Vagina (tissue), 2 donors: ENCODE measurements at regions not wholly inside any gene's neighbourhood (a gene's known extent, or its start where the extent isn't known, plus 50 kb on each side); places are given as distances from the start of the nearest gene placed in this dataset.

ENCODE experiments used
- POLR2A ChIP-seq, 2 donors: fragments of 450-650 bp; IDR thresholded peaks; one replicate each; pipeline ENCODE4 v1.6.1; 2017; ENCODE audit warnings: antibody characterized with exemption in 2 of 2, mild to moderate bottlenecking in 2 of 2, moderate library complexity in 2 of 2
- POLR2AphosphoS5 ChIP-seq, 2 donors: sonication (generic); formaldehyde crosslinking; IDR thresholded peaks; one replicate each; pipeline ENCODE4 v1.9.0; 2017; ENCODE audit warnings: antibody characterized with exemption in 2 of 2, mild to moderate bottlenecking in 2 of 2, low read depth in 1 of 2; ENCODE audit not compliant: insufficient read depth in 1 of 2
- TF ChIP-seq, protein P1 (sequence below), 3 experiments: fragments of 450-650 bp in 2 of 3; fragments of 200-600 bp in 1 of 3; sonication (generic) in 1 of 3; IDR thresholded peaks; one replicate each; pipeline ENCODE4 v1.5.1; 2017 to 2019; ENCODE audit warnings: antibody characterized with exemption in 3 of 3, mild to moderate bottlenecking in 2 of 3, moderate library complexity in 2 of 3

DNA sequence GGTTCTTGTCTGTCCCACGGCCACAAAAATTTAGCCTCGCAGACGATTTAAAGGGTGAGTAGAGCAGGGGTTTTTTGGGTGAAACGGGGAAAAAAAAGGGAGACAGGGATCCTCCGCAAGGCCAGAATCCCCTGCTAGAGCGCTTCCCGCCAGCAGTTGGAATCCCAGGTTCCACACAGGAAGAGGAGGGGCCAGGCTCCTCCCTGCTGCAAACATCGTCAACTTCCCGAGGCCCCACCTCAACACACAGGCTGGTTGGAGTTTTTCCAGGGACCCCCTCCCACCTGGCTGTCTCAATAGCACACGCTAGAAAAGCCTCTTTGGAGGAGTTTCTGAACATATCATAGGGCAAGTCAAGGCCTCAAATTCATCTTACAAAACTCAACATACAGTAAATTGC, 112.7 kb downstream of the MTERF1 start:
- TF ChIP-seq, protein P1, sequence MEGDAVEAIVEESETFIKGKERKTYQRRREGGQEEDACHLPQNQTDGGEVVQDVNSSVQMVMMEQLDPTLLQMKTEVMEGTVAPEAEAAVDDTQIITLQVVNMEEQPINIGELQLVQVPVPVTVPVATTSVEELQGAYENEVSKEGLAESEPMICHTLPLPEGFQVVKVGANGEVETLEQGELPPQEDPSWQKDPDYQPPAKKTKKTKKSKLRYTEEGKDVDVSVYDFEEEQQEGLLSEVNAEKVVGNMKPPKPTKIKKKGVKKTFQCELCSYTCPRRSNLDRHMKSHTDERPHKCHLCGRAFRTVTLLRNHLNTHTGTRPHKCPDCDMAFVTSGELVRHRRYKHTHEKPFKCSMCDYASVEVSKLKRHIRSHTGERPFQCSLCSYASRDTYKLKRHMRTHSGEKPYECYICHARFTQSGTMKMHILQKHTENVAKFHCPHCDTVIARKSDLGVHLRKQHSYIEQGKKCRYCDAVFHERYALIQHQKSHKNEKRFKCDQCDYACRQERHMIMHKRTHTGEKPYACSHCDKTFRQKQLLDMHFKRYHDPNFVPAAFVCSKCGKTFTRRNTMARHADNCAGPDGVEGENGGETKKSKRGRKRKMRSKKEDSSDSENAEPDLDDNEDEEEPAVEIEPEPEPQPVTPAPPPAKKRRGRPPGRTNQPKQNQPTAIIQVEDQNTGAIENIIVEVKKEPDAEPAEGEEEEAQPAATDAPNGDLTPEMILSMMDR (IDR thresholded peaks at IDR 0.05) = no peak
- no peak for TF ChIP-seq POLR2A (IDR thresholded peaks at IDR 0.05)
- TF ChIP-seq POLR2AphosphoS5 (IDR thresholded peaks at IDR 0.05; ENCODE audit: insufficient read depth in 1 of 2, low read depth in 1 of 2) = no peak
